ENCODE measurements at regions not wholly inside any gene's neighbourhood (a gene's known extent, or its start where the extent isn't known, plus 50 kb on each side); places are given as distances from the start of the nearest gene placed in this dataset.

GRCh38 chr2:226649201-226649600, 150.4 kb downstream of the IRS1 start:
- in situ Hi-C loops (cut with MboI; ENCODE audit: low pct_unique_long_range_greater_than_20kb in 2 of 9, low sequenced_read_pairs in 9 of 9, unreplicated experiment in 9 of 9): no loop called here
- peak overlapping the region; percentile 67 to 73 for H3K27ac ChIP-seq
- H3K4me1 ChIP-seq (replicated peaks in 1 of 2): peaks cover 31% of the 10 kb centered on the region in 2 donors
- H3K4me3 ChIP-seq: no peak overlapping the region
- ATAC-seq (replicated peaks in 6 of 8): no peak
- WGBS, 10 experiments: 94 to 100% (median 100%) methylated on average over 1 to 10 of the region's 10 CpGs; no CpG with 5 or more reads in 2 of the 10 experiments

GRCh38 chr2:226647621-226648518, 151.8 kb downstream of the IRS1 start:
- in situ Hi-C loops (cut with MboI; ENCODE audit: low pct_unique_long_range_greater_than_20kb in 2 of 9, low sequenced_read_pairs in 9 of 9, unreplicated experiment in 9 of 9): no loop called here
- ATAC-seq (replicated peaks in 6 of 8): no peak
- Histone ChIP-seq H3K4me1 (replicated peaks in 1 of 2) (peaks cover 44 to 45% of the 10 kb centered on the region in 2 donors), H3K4me3 (no peak overlapping the region), H3K27ac (no peak overlapping the region)
- WGBS, 10 experiments: 50 to 100% (median 80%) methylated on average over 1 to 8 of the region's 28 CpGs; no CpG with 5 or more reads in 3 of the 10 experiments

- ATAC-seq (replicated peaks in 6 of 8): peak in 7 of 8 experiments; percentile 10 to 60 (median 50)
- Histone ChIP-seq H3K4me3 (no peak overlapping the region), H3K4me1 (replicated peaks in 1 of 2) (peaks cover 27 to 30% of the 10 kb centered on the region in 2 donors), H3K27ac (peak overlapping the region in 1 of 2 donors; percentile 63)
- 16 to 82% (median 47%) methylated on average over 1 to 5 of the region's 6 CpGs for WGBS, 10 experiments
- in situ Hi-C loops (cut with MboI; ENCODE audit: low pct_unique_long_range_greater_than_20kb in 2 of 9, low sequenced_read_pairs in 9 of 9, unreplicated experiment in 9 of 9): no loop called here
These were observed 155.2 kb downstream of the IRS1 start for GRCh38 chr2:226644399-226644865.

GRCh38 chr2:226643946-226644282, 155.7 kb downstream of the IRS1 start:
- 0 to 100% (median 23%) methylated on average over 1 to 5 of the region's 5 CpGs; no CpG with 5 or more reads in 2 of the 10 experiments for WGBS, 10 experiments
- H3K4me1 ChIP-seq (replicated peaks in 1 of 2): peaks cover 24 to 25% of the 10 kb centered on the region in 2 donors
- H3K27ac ChIP-seq: peak overlapping the region in 1 of 2 donors; percentile 63
- in situ Hi-C loops (cut with MboI; ENCODE audit: low pct_unique_long_range_greater_than_20kb in 2 of 9, low sequenced_read_pairs in 9 of 9, unreplicated experiment in 9 of 9): no loop called here
- peak in 5 of 8 experiments; percentile 80 to 90 (median 87) for ATAC-seq (replicated peaks in 6 of 8)
- no peak overlapping the region for H3K4me3 ChIP-seq

- ATAC-seq (replicated peaks in 6 of 8): peak in 5 of 8 experiments; percentile 85 to 91 (median 87)
- H3K4me3 ChIP-seq: no peak overlapping the region
- H3K27ac ChIP-seq: peak overlapping the region in 1 of 2 donors; percentile 63
- in situ Hi-C loops (cut with MboI; ENCODE audit: low pct_unique_long_range_greater_than_20kb in 2 of 9, low sequenced_read_pairs in 9 of 9, unreplicated experiment in 9 of 9): no loop called here
- peaks cover 24 to 25% of the 10 kb centered on the region in 2 donors for H3K4me1 ChIP-seq (replicated peaks in 1 of 2)
- WGBS, 10 experiments: 0 to 95% (median 41%) methylated on average over 2 to 6 of the region's 6 CpGs
These were observed 156.3 kb downstream of the IRS1 start for GRCh38 chr2:226643030-226643945.

- Histone ChIP-seq H3K27ac (no peak overlapping the region), H3K4me1 (replicated peaks in 1 of 2) (peaks cover 24 to 25% of the 10 kb centered on the region in 2 donors), H3K4me3 (no peak overlapping the region)
- WGBS, 10 experiments: 20 to 100% (median 71%) methylated on average over 1 of the region's 1 CpG; no CpG with 5 or more reads in 5 of the 10 experiments
- ATAC-seq (replicated peaks in 6 of 8): no peak
- in situ Hi-C loops (cut with MboI; ENCODE audit: low pct_unique_long_range_greater_than_20kb in 2 of 9, low sequenced_read_pairs in 9 of 9, unreplicated experiment in 9 of 9): no loop called here
These were observed 158.6 kb downstream of the IRS1 start for GRCh38 chr2:226641008-226641407.

- in situ Hi-C loops (cut with MboI; ENCODE audit: low pct_unique_long_range_greater_than_20kb in 2 of 9, low sequenced_read_pairs in 9 of 9, unreplicated experiment in 9 of 9): no loop called here
- Histone ChIP-seq H3K27ac (no peak overlapping the region), H3K4me3 (no peak overlapping the region), H3K4me1 (replicated peaks in 1 of 2) (peaks cover 24 to 25% of the 10 kb centered on the region in 2 donors)
- ATAC-seq (replicated peaks in 6 of 8): no peak
- 95 to 100% (median 98%) methylated on average over 1 to 3 of the region's 3 CpGs; no CpG with 5 or more reads in 4 of the 10 experiments for WGBS, 10 experiments
These were observed 159.1 kb downstream of the IRS1 start for GRCh38 chr2:226640501-226640900.

- Histone ChIP-seq H3K4me1 (replicated peaks in 1 of 2) (peaks cover 19 to 22% of the 10 kb centered on the region in 2 donors), H3K27ac (no peak overlapping the region), H3K4me3 (no peak overlapping the region)
- in situ Hi-C loops (cut with MboI; ENCODE audit: low pct_unique_long_range_greater_than_20kb in 2 of 9, low sequenced_read_pairs in 9 of 9, unreplicated experiment in 9 of 9): no loop called here
- 100% methylated on average over 1 to 2 of the region's 2 CpGs; no CpG with 5 or more reads in 5 of the 10 experiments for WGBS, 10 experiments
- no peak for ATAC-seq (replicated peaks in 6 of 8)
These were observed 160.1 kb downstream of the IRS1 start for GRCh38 chr2:226639550-226639949.

- in situ Hi-C loops (cut with MboI; ENCODE audit: low pct_unique_long_range_greater_than_20kb in 2 of 9, low sequenced_read_pairs in 9 of 9, unreplicated experiment in 9 of 9): no loop called here
- Histone ChIP-seq H3K27ac (no peak overlapping the region), H3K4me1 (replicated peaks in 1 of 2) (peaks cover 10 to 12% of the 10 kb centered on the region in 2 donors), H3K4me3 (no peak overlapping the region)
- ATAC-seq (replicated peaks in 6 of 8): peak in 1 of 8 experiments; percentile 41
- WGBS, 10 experiments: 60 to 93% (median 88%) methylated on average over 2 to 8 of the region's 9 CpGs; no CpG with 5 or more reads in 1 of the 10 experiments
These were observed 161.0 kb downstream of the IRS1 start for GRCh38 chr2:226638576-226638975.

GRCh38 chr2:226637383-226637782, 162.2 kb downstream of the IRS1 start:
- 86 to 100% (median 100%) methylated on average over 1 to 2 of the region's 2 CpGs; no CpG with 5 or more reads in 7 of the 10 experiments for WGBS, 10 experiments
- in situ Hi-C loops (cut with MboI; ENCODE audit: low pct_unique_long_range_greater_than_20kb in 2 of 9, low sequenced_read_pairs in 9 of 9, unreplicated experiment in 9 of 9): no loop called here
- Histone ChIP-seq H3K4me1 (replicated peaks in 1 of 2) (no peaks in the 10 kb centered on the region), H3K4me3 (no peak overlapping the region), H3K27ac (no peak overlapping the region)
- ATAC-seq (replicated peaks in 6 of 8): no peak

- in situ Hi-C loops (cut with MboI; ENCODE audit: low pct_unique_long_range_greater_than_20kb in 2 of 9, low sequenced_read_pairs in 9 of 9, unreplicated experiment in 9 of 9): no loop called here
- Histone ChIP-seq H3K4me3 (no peak overlapping the region), H3K4me1 (replicated peaks in 1 of 2) (peaks cover 3% of the 10 kb centered on the region in 2 donors), H3K27ac (no peak overlapping the region)
- ATAC-seq (replicated peaks in 6 of 8): no peak
- 92 to 100% (median 100%) methylated on average over 1 to 2 of the region's 2 CpGs; no CpG with 5 or more reads in 3 of the 10 experiments for WGBS, 10 experiments
These were observed 163.0 kb downstream of the IRS1 start for GRCh38 chr2:226636586-226636985.

GRCh38 chr2:226634943-226635604, 164.5 kb downstream of the IRS1 start:
- WGBS, 10 experiments: 16 to 98% (median 76%) methylated on average over 3 to 4 of the region's 4 CpGs
- peak in 3 of 8 experiments; percentile 52 to 88 (median 74) for ATAC-seq (replicated peaks in 6 of 8)

More at GRCh38 chr2:226634943-226635604, 164.5 kb downstream of the IRS1 start:
- Histone ChIP-seq H3K4me3 (no peak overlapping the region), H3K4me1 (replicated peaks in 1 of 2) (peaks cover 5% of the 10 kb centered on the region in 2 donors), H3K27ac (no peak overlapping the region)
- in situ Hi-C loops (cut with MboI; ENCODE audit: low pct_unique_long_range_greater_than_20kb in 2 of 9, low sequenced_read_pairs in 9 of 9, unreplicated experiment in 9 of 9): no loop called here
